T-cell (primary cell): ENCODE measurements at regions not wholly inside any gene's neighbourhood (a gene's known extent, or its start where the extent isn't known, plus 50 kb on each side); places are given as distances from the start of the nearest gene placed in this dataset.

Experiments
- ATAC-seq, 4 experiments: fragments of 200-7000 bp in 3 of 4; fragments of 150-1000 bp in 1 of 4; cut with Tn5 transposase; replicated peaks in 1 of 4; 1 replicate in 3 of 4; 2 replicates in 1 of 4; pipeline ENCODE4 v1.10.0; 2021; ENCODE audit warnings: moderate library complexity in 3 of 4, mild to moderate bottlenecking in 2 of 4, moderate number of reproducible peaks in 1 of 4
- CTCF ChIA-PET, 2 donors: fragments of 300-600 bp; sonication (Branson Sonifier 250); formaldehyde crosslinking; loops; one replicate each; lab custom pipeline; 2022; ENCODE audit warnings: antibody characterized with exemption in 2 of 2; lab: Charles Lee
- POLR2A ChIA-PET, 2 donors: fragments of 300-600 bp; sonication (Branson Sonifier 250); formaldehyde crosslinking; loops; one replicate each; lab custom pipeline; 2022; ENCODE audit warnings: antibody characterized with exemption in 2 of 2; lab: Charles Lee
- DNase-seq, 35 experiments: peaks; one replicate each; pipeline versions ENCODE4 v3.0.0 to v3.0.0-alpha.2; 2013 to 2023
- H3K27ac ChIP-seq: one replicate; pipeline ENCODE4 v1.5.1; 2013; ENCODE audit warnings: low read length
- H3K27me3 ChIP-seq, 2 experiments: replicated peaks in 1 of 2; 1 replicate in 1 of 2; 2 replicates in 1 of 2; pipeline versions ENCODE4 v1.6.1 to v1.7.0; 2013; ENCODE audit warnings: low read length in 1 of 2, mixed read lengths in 1 of 2; ENCODE audit not compliant: control insufficient read depth in 2 of 2, insufficient read depth in 2 of 2; ENCODE audit errors: extremely low read depth in 1 of 2
- H3K36me3 ChIP-seq, 2 donors: 1 replicate in 1 of 2; 2 replicates in 1 of 2; pipeline versions ENCODE4 v1.6.1 to v1.7.0; 2013; ENCODE audit warnings: low read length in 1 of 2; ENCODE audit not compliant: control insufficient read depth in 2 of 2, insufficient read depth in 1 of 2; ENCODE audit errors: extremely low read depth in 1 of 2
- H3K4me1 ChIP-seq, 2 experiments: 1 replicate in 1 of 2; 2 replicates in 1 of 2; pipeline versions ENCODE4 v1.6.1 to v1.7.0; 2013; ENCODE audit warnings: low read length in 2 of 2, mixed read lengths in 1 of 2; ENCODE audit not compliant: insufficient read depth in 2 of 2, control insufficient read depth in 1 of 2; ENCODE audit errors: extremely low read depth in 1 of 2
- H3K4me3 ChIP-seq, 2 donors: 1 replicate in 1 of 2; 2 replicates in 1 of 2; pipeline versions ENCODE4 v1.5.1 to v1.7.0; 2013; ENCODE audit warnings: mild to moderate bottlenecking in 2 of 2, low read length in 1 of 2, moderate library complexity in 1 of 2; ENCODE audit not compliant: control insufficient read depth in 1 of 2; ENCODE audit errors: extremely low read depth in 1 of 2
- H3K9me3 ChIP-seq: 2 replicates; pipeline ENCODE4 v1.7.0; 2013
- H3K27ac Mint-ChIP-seq, 2 donors: one replicate each; pipeline ENCODE4 v1.8.0; 2020 to 2021; ENCODE audit warnings: mild to moderate bottlenecking in 2 of 2, mixed read lengths in 2 of 2
- H3K27me3 Mint-ChIP-seq, 2 donors: one replicate each; pipeline ENCODE4 v1.8.0; 2021 to 2022; ENCODE audit warnings: mixed read lengths in 2 of 2
- H3K36me3 Mint-ChIP-seq: one replicate; pipeline ENCODE4 v1.8.0; 2021; ENCODE audit warnings: mixed read lengths
- H3K4me1 Mint-ChIP-seq, 3 donors: one replicate each; pipeline ENCODE4 v1.8.0; 2020 to 2022; ENCODE audit warnings: mixed read lengths in 3 of 3, mild to moderate bottlenecking in 1 of 3
- H3K4me3 Mint-ChIP-seq, 3 donors: one replicate each; pipeline ENCODE4 v1.8.0; 2020 to 2022; ENCODE audit warnings: mild to moderate bottlenecking in 3 of 3, mixed read lengths in 3 of 3, moderate library complexity in 3 of 3
- H3K9me3 Mint-ChIP-seq, 3 donors: one replicate each; pipeline ENCODE4 v1.8.0; 2020 to 2022; ENCODE audit warnings: mixed read lengths in 3 of 3
- WGBS: methylation state at CpG from one replicate; pipeline ENCODE4 v1.1.5; 2013; ENCODE audit warnings: missing lambda C conversion rate; ENCODE audit not compliant: insufficient coverage; 5-methylcytosine and 5-hydroxymethylcytosine counted together

DNA sequence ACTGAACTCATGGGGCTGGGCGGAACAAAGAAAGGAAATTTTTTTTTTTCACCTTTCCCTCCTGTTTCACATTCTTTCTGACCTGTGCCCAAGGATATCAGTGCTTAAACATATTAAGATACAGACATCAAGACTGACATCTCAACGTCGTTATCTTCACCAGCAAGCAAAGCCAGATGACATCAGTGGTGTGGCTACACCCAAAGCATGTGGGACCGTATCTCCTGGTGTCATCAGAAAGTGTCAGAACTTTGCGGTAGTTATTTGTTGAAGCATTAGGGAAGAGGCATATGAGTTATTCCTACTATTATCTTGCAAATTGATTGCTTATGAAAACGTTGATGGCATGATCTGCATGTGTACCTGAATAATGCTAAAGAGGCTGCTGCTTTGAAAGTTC is 487.4 kb downstream of the TLE4 start:
- H3K9me3 ChIP-seq = no peaks in the 10 kb centered on the region
- CTCF ChIA-PET = no interaction called here
- no peaks in the 10 kb centered on the region for H3K36me3 ChIP-seq
- Mint-ChIP-seq H3K27me3 (no peaks in the 10 kb centered on the region), H3K4me1 (no peaks in the 10 kb centered on the region), H3K4me3 (no peak overlapping the region), H3K36me3 (no peaks in the 10 kb centered on the region), H3K27ac (no peak overlapping the region), H3K9me3 (peaks cover 0 to 8% (median 0%) of the 10 kb centered on the region in 3 donors)
- no peak overlapping the region for H3K27ac ChIP-seq
- POLR2A ChIA-PET = no interaction called here
- H3K4me3 ChIP-seq = no peak overlapping the region
- WGBS = 80% methylated on average over 3 of the region's 6 CpGs
- DNase-seq = no peak
- ATAC-seq = no peak
- H3K27me3 ChIP-seq = no peaks in the 10 kb centered on the region
- H3K4me1 ChIP-seq = no peaks in the 10 kb centered on the region

DNA sequence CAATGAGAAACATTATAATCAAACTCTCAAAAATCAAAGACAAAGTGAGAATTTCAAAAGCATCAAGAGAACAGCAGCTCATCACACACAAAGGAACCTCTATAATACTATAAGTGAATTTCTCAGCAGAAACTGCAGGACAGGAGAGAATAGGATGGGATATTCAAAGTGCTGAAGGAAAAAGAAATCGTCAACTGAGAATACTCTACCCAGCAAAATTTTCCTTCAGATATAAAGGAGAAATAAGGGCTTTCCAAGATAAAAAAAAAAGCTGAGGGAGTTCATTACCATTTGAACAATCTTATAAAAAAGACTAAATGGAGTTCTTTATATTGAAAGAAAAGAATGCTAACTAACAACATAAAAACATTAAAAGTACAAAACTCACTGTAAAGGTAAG is 481.1 kb downstream of the TLE4 start:
- Mint-ChIP-seq H3K9me3 (peaks cover 12 to 24% (median 15%) of the 10 kb centered on the region in 3 donors), H3K27me3 (peaks cover 0 to 3% of the 10 kb centered on the region in 2 donors), H3K4me1 (no peaks in the 10 kb centered on the region), H3K36me3 (no peaks in the 10 kb centered on the region), H3K27ac (no peak overlapping the region), H3K4me3 (no peak overlapping the region)
- POLR2A ChIA-PET = no interaction called here
- H3K9me3 ChIP-seq = no peaks in the 10 kb centered on the region
- CTCF ChIA-PET = no interaction called here
- no peak overlapping the region for H3K4me3 ChIP-seq
- no CpG with 5 or more reads among the region's 1 CpG for WGBS
- H3K27me3 ChIP-seq = no peaks in the 10 kb centered on the region
- no peaks in the 10 kb centered on the region for H3K36me3 ChIP-seq
- DNase-seq (no peak), ATAC-seq (no peak)
- no peaks in the 10 kb centered on the region for H3K4me1 ChIP-seq
- H3K27ac ChIP-seq = no peak overlapping the region

DNA sequence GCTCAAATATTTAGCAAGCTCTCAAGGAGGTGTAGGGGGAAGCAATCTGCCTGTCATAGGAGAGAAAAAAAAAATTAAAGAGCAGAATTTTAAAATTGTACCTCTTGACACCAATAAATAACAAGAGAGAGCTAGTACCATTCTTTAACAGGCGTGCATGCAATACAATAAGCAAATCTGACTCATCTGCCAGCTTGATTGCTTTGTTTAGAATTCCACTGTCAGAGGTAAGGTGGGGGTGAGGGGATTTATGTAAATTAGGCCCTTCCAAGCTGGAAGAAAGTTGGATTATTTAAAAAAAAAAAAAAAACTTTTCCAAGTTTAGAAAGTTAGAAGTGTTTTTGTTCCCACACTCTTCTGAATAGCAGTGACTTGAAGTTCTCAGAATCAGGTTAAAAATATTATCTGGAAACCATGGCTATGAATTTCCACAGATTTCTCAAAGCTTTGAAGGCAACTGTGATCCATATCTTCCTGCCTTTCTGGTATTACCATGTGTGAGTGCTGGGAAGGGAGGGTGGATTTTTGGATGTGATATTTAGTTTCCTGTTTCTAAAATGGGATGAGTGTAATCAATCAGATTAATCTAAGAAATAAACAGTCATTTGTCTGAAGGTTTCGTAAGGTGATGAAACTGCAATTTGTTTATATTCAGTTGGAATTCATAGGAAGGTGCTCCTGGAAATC is 477.5 kb downstream of the TLE4 start:
- Histone ChIP-seq H3K4me1 (no peaks in the 10 kb centered on the region), H3K9me3 (no peaks in the 10 kb centered on the region), H3K4me3 (no peak overlapping the region), H3K36me3 (no peaks in the 10 kb centered on the region), H3K27ac (no peak overlapping the region), H3K27me3 (no peaks in the 10 kb centered on the region)
- Mint-ChIP-seq H3K27me3 (peaks cover 3 to 4% of the 10 kb centered on the region in 2 donors), H3K36me3 (no peaks in the 10 kb centered on the region), H3K9me3 (peaks cover 12 to 24% (median 15%) of the 10 kb centered on the region in 3 donors), H3K4me1 (no peaks in the 10 kb centered on the region), H3K4me3 (no peak overlapping the region), H3K27ac (no peak overlapping the region)
- WGBS = no CpG with 5 or more reads among the region's 2 CpGs
- DNase-seq = no peak
- CTCF ChIA-PET = interaction anchor here (0.6 to 0.7 kb wide), 2 partner anchors 404 to 836 kb away, joined by 3 to 5 read pairs; no protein-coding TSS in a partner anchor
- POLR2A ChIA-PET = no interaction called here
- ATAC-seq = no peak

DNA sequence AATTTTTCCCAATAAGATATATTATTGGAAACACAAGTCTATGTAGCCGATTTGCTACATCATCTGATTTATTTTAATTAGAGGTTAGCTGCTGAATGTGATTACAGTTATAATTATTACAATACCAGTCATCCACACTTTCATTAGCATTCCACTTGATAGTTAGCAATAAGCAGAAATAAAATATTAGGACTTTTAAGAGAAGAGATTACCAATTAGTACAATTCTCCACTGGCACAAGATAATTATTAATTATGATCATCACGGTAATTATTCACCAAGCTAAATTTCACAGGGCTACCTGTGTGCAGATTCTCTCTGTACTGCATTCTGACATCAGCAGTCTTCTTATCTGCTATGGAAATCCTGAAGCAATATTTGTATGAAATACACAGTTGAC is 474.7 kb downstream of the TLE4 start:
- POLR2A ChIA-PET = no interaction called here
- Histone ChIP-seq H3K9me3 (no peaks in the 10 kb centered on the region), H3K36me3 (no peaks in the 10 kb centered on the region), H3K27ac (no peak overlapping the region), H3K4me1 (no peaks in the 10 kb centered on the region), H3K27me3 (no peaks in the 10 kb centered on the region), H3K4me3 (no peak overlapping the region)
- H3K27ac Mint-ChIP-seq = no peak overlapping the region
- H3K27me3 Mint-ChIP-seq = peaks cover 3 to 4% of the 10 kb centered on the region in 2 donors
- H3K4me1 Mint-ChIP-seq = no peaks in the 10 kb centered on the region
- no peaks in the 10 kb centered on the region for H3K36me3 Mint-ChIP-seq
- no peak overlapping the region for H3K4me3 Mint-ChIP-seq
- WGBS = no CpG with 5 or more reads among the region's 2 CpGs
- H3K9me3 Mint-ChIP-seq = peaks cover 0 to 1% (median 0%) of the 10 kb centered on the region in 3 donors
- CTCF ChIA-PET = no interaction called here
- DNase-seq (no peak), ATAC-seq (no peak)

DNA sequence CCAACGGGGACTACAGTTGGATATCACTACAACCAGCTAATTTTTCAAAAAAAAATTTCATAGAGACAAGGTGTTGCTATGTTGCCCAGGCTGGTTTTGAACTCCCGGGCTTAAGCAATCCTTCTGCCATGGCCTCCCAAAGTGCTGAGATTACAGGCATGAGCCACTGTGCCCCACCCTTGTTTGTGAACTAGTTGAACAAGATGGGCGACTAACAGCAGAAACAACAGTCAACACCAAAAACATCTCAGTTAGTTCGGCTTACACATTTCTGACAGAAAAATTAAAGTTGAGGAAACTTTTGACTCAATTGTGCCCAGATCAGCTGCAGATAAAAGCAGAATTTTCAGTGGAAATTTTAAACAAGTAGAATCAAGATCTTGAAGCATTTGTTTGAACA is 470.1 kb downstream of the TLE4 start:
- Histone ChIP-seq H3K9me3 (no peaks in the 10 kb centered on the region), H3K4me1 (no peaks in the 10 kb centered on the region), H3K27ac (no peak overlapping the region), H3K4me3 (no peak overlapping the region), H3K27me3 (peaks cover 0 to 2% of the 10 kb centered on the region in 2 experiments), H3K36me3 (no peaks in the 10 kb centered on the region)
- DNase-seq (no peak), ATAC-seq (no peak)
- Mint-ChIP-seq H3K4me1 (no peaks in the 10 kb centered on the region), H3K9me3 (peaks cover 0 to 3% (median 0%) of the 10 kb centered on the region in 3 donors), H3K36me3 (no peaks in the 10 kb centered on the region), H3K27me3 (peaks cover 0 to 3% of the 10 kb centered on the region in 2 donors), H3K27ac (no peak overlapping the region), H3K4me3 (no peak overlapping the region)
- 100% methylated on average over 1 of the region's 4 CpGs for WGBS
- POLR2A ChIA-PET = no interaction called here
- CTCF ChIA-PET = no interaction called here

DNA sequence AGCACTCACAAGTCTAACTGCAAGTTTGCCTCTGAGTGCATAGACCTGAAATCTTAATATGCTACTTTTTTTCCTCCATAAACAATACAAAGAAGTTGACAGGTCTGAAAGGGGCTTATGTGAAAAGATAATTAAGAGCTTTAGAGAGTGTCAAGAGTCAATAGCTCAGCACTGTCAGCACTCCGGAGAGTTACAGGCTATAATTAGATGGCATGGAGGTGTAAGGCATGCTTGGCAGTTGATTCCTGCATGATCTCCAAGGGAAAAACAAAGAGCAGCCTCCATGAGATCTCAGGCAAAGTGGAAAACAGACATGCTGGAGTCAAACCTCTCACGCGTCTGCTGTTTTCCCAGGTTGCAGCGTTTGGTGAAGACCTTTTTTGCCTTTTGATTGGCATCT is 468.7 kb downstream of the TLE4 start:
- Mint-ChIP-seq H3K27me3 (peaks cover 0 to 3% of the 10 kb centered on the region in 2 donors), H3K4me1 (no peaks in the 10 kb centered on the region), H3K4me3 (no peak overlapping the region), H3K9me3 (peaks cover 0 to 7% (median 0%) of the 10 kb centered on the region in 3 donors), H3K36me3 (no peaks in the 10 kb centered on the region), H3K27ac (no peak overlapping the region)
- Histone ChIP-seq H3K4me1 (no peaks in the 10 kb centered on the region), H3K27ac (no peak overlapping the region), H3K27me3 (peaks cover 0 to 2% of the 10 kb centered on the region in 2 experiments), H3K9me3 (no peaks in the 10 kb centered on the region), H3K36me3 (no peaks in the 10 kb centered on the region), H3K4me3 (no peak overlapping the region)
- CTCF ChIA-PET = no interaction called here
- no peak for DNase-seq
- POLR2A ChIA-PET = no interaction called here
- WGBS = 96% methylated on average over 3 of the region's 4 CpGs
- ATAC-seq = no peak
